ENCODE measurements at regions not wholly inside any gene's neighbourhood (a gene's known extent, or its start where the extent isn't known, plus 50 kb on each side); places are given as distances from the start of the nearest gene placed in this dataset.

- TF ChIP-seq CTCF (IDR thresholded peaks at IDR 0.05; ENCODE audit: extremely low read depth, low read depth, low read length): no peak
- no peaks in the 10 kb centered on the region for H3K27me3 ChIP-seq (ENCODE audit: insufficient read depth, low read length)
- DNase-seq (ENCODE audit: insufficient read length, low spot score, missing footprints): no peak
Observed at GRCh38 chr1:88526456-88526855, 157.6 kb upstream of the PKN2 start.

GRCh38 chr1:88528792-88529191 is 155.3 kb upstream of the PKN2 start:
- no peak for TF ChIP-seq CTCF (IDR thresholded peaks at IDR 0.05; ENCODE audit: extremely low read depth, low read depth, low read length)
- DNase-seq (ENCODE audit: insufficient read length, low spot score, missing footprints): no peak
- Histone ChIP-seq H3K9me3 (ENCODE audit: low read depth, low read length) (no peaks in the 10 kb centered on the region), H4K20me1 (ENCODE audit: insufficient read depth, low read length) (no peaks in the 10 kb centered on the region), H3K36me3 (ENCODE audit: insufficient read depth, low read length) (no peaks in the 10 kb centered on the region), H3K27ac (ENCODE audit: low read depth, low read length) (no peak overlapping the region), H3K4me2 (ENCODE audit: insufficient read depth, low read length) (no peak overlapping the region), H2AFZ (ENCODE audit: low read length) (no peak overlapping the region), H3K79me2 (ENCODE audit: insufficient read depth, low read length) (no peaks in the 10 kb centered on the region), H3K4me3 (ENCODE audit: insufficient read depth, low read length) (no peak overlapping the region), H3K27me3 (ENCODE audit: insufficient read depth, low read length) (no peaks in the 10 kb centered on the region), H3K4me1 (ENCODE audit: insufficient read depth, low read length) (no peaks in the 10 kb centered on the region)

More at GRCh38 chr1:88526456-88526855, 157.6 kb upstream of the PKN2 start:
- H3K4me2 ChIP-seq (ENCODE audit: insufficient read depth, low read length): no peak overlapping the region
- no peaks in the 10 kb centered on the region for H3K4me1 ChIP-seq (ENCODE audit: insufficient read depth, low read length)
- H3K4me3 ChIP-seq (ENCODE audit: insufficient read depth, low read length): no peak overlapping the region
- no peaks in the 10 kb centered on the region for H3K36me3 ChIP-seq (ENCODE audit: insufficient read depth, low read length)
- no peaks in the 10 kb centered on the region for H3K9me3 ChIP-seq (ENCODE audit: low read depth, low read length)
- H4K20me1 ChIP-seq (ENCODE audit: insufficient read depth, low read length): no peaks in the 10 kb centered on the region
- no peak overlapping the region for H2AFZ ChIP-seq (ENCODE audit: low read length)
- no peaks in the 10 kb centered on the region for H3K79me2 ChIP-seq (ENCODE audit: insufficient read depth, low read length)
- no peak overlapping the region for H3K27ac ChIP-seq (ENCODE audit: low read depth, low read length)

- H3K4me3 ChIP-seq (ENCODE audit: insufficient read depth, low read length): no peak overlapping the region
- no peaks in the 10 kb centered on the region for H3K27me3 ChIP-seq (ENCODE audit: insufficient read depth, low read length)
- no peaks in the 10 kb centered on the region for H3K79me2 ChIP-seq (ENCODE audit: insufficient read depth, low read length)
- H3K9me3 ChIP-seq (ENCODE audit: low read depth, low read length): no peaks in the 10 kb centered on the region
- no peak for TF ChIP-seq CTCF (IDR thresholded peaks at IDR 0.05; ENCODE audit: extremely low read depth, low read depth, low read length)
- H3K4me2 ChIP-seq (ENCODE audit: insufficient read depth, low read length): no peak overlapping the region
- DNase-seq (ENCODE audit: insufficient read length, low spot score, missing footprints): no peak
- H3K36me3 ChIP-seq (ENCODE audit: insufficient read depth, low read length): no peaks in the 10 kb centered on the region
- no peaks in the 10 kb centered on the region for H4K20me1 ChIP-seq (ENCODE audit: insufficient read depth, low read length)
- no peak overlapping the region for H3K27ac ChIP-seq (ENCODE audit: low read depth, low read length)
- no peaks in the 10 kb centered on the region for H3K4me1 ChIP-seq (ENCODE audit: insufficient read depth, low read length)
- H2AFZ ChIP-seq (ENCODE audit: low read length): no peak overlapping the region
Observed at GRCh38 chr1:88529581-88529980, 154.5 kb upstream of the PKN2 start.

GRCh38 chr1:88530246-88530645 is 153.8 kb upstream of the PKN2 start:
- no peaks in the 10 kb centered on the region for H3K36me3 ChIP-seq (ENCODE audit: insufficient read depth, low read length)
- no peaks in the 10 kb centered on the region for H3K79me2 ChIP-seq (ENCODE audit: insufficient read depth, low read length)
- H3K9me3 ChIP-seq (ENCODE audit: low read depth, low read length): no peaks in the 10 kb centered on the region
- H3K4me3 ChIP-seq (ENCODE audit: insufficient read depth, low read length): no peak overlapping the region
- no peak for DNase-seq (ENCODE audit: insufficient read length, low spot score, missing footprints)
- H3K4me2 ChIP-seq (ENCODE audit: insufficient read depth, low read length): no peak overlapping the region
- no peak overlapping the region for H3K27ac ChIP-seq (ENCODE audit: low read depth, low read length)
- no peak overlapping the region for H2AFZ ChIP-seq (ENCODE audit: low read length)
- no peaks in the 10 kb centered on the region for H4K20me1 ChIP-seq (ENCODE audit: insufficient read depth, low read length)
- H3K4me1 ChIP-seq (ENCODE audit: insufficient read depth, low read length): no peaks in the 10 kb centered on the region
- no peak for TF ChIP-seq CTCF (IDR thresholded peaks at IDR 0.05; ENCODE audit: extremely low read depth, low read depth, low read length)
- no peaks in the 10 kb centered on the region for H3K27me3 ChIP-seq (ENCODE audit: insufficient read depth, low read length)

Data from osteoblast (primary cell).